Fibroblast of skin of abdomen (primary cell): ENCODE measurements at regions not wholly inside any gene's neighbourhood (a gene's known extent, or its start where the extent isn't known, plus 50 kb on each side); places are given as distances from the start of the nearest gene placed in this dataset.
"Not testable (repeated sequence)": the region's sequence is repeated elsewhere in the genome, so short reads cannot be mapped to it uniquely, and the experiment has no call there.

Source experiments
- DNase-seq: peaks from one replicate; pipeline ENCODE4 v3.0.0-alpha.2; 2013

DNA sequence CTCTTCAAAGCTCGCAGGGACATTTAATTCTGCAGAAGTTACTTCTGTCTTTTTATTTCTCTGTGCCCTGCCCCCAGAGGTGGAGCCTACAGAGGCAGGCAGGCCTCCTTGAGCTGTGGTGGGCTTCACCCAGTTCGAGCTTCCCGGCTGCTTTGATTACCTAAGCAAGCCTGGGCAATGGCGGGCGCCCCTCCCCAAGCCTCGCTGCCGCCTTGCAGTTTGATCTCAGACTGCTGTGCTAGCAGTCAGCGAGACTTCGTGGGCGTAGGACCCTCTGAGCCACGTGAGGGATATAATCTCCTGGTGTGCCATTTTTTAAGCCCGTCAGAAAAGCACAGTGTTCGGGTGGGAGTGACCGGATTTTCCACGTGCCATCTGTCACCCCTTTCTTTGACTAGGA, 1322.9 kb upstream of the ACO1 start:
- not testable (repeated sequence) for DNase-seq

DNA sequence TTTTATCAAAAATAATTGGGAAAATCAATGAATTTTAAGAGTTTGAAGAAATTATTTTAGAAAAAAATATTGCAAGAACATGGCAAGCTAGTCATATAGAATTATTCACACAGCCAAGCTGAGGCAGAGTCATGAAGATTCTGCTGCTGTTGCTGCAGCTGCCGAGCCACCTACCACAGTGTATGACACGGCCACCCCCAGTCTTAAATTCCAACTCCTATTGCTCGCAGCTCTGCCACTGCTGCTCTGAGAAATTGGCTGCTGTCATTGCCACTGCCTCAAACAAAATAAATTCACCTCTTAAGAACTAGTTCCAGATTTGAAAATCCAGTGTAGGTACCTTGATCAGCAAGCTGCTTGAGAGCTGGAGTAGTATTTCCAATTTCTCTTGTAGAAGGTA, 1318.8 kb upstream of the ACO1 start:
- DNase-seq: no peak

DNA sequence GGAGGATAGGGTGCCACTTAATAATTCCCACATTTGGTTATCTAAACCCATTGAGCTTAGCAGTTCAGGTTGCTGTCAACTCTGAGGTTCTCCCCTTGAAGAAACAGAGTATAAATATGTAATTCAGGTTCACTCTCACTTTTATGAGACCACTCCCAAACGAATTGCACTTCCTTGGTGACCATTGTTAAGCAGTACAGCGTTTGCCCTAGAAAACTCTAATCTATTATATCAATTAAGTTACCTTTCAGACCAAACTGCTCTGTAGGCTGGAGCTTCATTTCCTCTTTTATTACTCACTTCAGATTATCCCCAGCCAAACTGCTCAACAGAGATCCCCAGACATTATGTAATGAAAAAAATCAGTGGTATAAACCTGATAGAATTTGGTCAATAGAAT, 1317.0 kb upstream of the ACO1 start:
- no peak for DNase-seq

DNA sequence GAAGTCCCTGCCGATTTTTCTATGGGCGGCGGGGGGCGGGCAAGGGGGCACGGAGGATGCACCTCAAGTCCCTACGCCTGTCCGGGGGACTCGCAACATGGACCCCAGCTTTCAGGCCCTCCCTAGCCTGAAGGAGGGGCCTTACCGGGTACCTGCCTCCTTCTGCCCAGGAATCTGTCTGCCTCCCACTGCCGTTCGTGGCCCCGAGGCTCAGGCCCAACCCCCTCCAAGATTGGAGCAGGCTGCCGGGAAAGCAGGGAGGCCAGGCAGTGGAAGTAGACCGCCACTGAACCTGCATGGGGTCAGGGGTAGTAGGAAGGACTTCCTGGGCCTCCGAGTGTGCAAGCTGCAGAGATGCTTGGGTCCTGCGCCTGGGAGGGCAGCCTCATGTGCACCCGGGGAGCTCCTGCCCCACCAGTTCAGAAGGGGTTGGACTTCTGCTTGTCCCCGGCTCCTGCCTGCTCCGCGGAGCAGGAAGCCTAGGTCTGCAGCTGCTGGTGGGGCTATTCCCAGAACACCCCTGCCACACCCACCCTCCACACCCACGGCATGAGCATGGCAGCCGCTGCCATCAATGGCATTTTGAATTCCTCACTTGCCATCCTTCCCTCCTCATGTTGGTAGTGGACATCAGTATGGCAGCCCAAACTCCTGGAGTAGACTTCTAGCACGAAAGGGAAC, 1312.7 kb upstream of the ACO1 start:
- DNase-seq: no peak

DNA sequence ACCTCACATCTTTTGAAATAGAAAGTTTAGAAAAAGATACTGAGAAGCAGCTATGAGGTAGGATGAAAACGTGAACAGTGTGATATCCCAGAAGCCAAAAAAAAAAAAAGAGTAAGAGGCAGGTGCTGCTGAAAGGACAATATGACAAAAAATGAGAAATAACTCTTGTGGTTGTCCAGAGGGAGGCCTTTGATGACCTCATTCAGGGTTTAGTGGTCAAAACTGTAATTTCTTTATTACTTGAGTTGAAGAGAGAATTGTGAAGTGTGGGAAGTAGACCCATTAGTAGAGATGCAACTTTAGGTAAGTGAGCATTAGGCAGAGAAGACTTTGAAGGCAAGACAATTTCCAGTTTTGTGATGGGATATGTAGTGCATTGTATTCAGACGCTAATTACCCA, 1306.3 kb upstream of the ACO1 start:
- DNase-seq: no peak

DNA sequence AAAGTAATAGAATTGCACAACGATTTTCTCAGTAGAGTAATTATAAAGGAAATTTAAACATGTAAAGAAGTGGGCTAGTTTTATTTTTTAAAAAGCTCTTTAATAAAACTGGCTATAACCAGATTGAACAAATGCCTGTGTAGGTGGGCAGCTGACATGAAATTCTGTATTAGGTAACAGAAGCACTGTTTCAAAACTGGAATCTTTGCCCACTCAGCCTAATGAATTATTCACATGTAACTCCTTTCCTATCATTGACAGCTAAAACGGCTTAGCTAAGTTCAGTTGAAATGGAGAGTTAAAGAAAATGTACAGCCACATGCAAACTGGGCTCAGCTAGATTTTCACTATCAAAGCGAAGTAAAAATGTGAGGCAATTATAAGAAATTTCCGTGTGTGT, 1300.1 kb upstream of the ACO1 start:
- DNase-seq: no peak

DNA sequence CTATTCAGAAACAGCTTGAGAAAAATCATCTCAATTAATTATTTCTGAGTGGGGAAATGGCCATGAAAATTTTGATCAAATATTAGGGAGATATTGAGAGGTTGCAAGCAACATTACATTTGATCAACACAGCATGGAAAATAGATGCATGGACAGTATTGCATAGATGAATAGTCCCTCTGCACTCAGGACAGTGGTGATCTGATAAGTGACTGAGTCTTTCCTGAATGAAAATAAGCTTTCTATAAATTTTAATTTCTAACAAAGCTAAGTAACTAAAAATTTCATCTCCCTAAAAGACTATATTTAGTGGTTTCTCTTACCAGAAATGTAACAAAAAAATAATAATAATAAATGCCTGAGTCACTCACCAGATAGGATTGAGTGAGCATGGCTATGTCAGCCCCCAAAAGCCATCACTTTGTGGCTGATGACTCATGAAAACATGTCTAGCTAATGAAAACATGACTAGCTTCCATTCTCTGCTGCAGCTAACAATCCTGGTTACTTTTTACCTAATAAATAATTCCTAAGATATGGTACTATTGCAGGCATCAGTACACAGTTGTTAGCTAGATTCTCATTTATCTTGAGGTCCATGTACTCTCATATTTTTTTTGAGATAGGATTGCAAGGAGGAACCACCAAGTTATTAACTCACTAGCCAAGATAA, 1294.8 kb upstream of the ACO1 start:
- DNase-seq: peak; percentile 44

DNA sequence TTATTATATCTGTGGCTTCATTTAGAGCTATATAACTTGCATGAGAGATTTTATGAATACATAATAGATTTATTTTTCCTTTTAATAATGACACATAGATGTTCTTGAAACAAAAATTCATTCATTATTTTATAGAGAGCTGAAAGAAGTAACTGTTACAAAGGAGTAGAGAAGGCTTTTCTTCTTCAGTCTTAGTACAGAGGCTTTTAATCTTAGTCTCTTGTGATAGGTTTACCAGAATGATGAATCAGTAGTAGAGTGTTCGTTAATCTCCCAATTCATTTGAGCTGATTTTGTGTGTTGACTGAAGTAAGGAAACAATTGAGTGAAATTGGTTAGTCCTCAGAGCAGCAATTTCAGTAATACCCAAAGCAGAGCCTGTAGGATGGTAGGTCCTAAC, 1284.1 kb upstream of the ACO1 start:
- DNase-seq: no peak

DNA sequence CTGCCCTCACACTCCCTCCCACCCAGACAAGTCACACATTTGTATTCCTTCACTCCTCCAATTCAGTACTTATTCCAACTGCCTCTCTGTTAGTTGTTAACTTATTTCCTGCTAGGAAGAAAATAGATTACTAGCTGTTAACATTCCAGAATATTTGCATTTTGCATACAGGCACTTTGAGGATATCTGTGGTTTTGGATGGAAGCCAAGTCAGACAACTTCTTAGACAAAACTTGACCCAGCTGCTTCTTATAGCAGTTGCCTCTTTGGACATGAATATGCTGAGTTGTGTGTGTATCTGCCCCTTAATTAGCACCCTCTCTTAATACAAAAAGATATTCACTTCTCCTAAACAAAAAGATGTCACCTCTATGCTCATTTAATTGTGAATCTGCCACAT, 1280.6 kb upstream of the ACO1 start:
- peak; percentile 44 for DNase-seq

DNA sequence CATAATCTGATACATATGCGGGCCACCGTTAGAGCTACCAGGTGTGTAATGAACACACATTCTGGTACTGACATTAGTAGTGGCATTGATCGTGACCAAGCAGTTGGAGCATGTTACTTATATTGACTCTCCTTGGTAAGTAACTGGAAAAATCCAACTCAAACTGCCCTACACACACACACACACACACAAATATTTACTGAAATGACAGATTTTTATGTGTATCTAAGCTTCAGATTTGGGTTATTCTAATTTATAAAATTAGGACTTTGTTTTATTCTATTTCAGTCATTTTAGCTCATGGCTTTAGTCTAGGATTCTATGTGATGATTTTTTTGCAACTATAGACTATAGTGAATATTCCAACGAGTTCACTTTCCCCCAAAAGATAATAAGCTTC, 1280.2 kb upstream of the ACO1 start:
- no peak for DNase-seq

DNA sequence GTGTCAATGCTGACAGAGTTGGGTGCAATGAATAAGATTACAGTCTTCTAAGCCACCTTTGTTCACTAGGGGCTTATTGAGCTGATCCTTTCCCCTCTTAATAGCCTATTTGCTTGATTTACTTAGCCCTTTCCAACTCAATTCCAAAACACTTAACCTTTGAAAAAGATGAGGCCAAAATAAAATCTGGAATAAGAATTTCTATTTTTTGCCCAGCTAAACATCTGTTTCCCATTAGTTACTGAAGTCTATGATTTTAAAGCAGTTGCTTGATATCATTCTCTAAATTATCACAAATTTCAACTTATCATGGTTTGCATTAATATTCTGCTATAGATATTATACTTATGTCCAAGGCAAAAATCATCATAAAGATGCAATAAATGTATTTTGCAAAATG, 1272.0 kb upstream of the ACO1 start:
- DNase-seq: no peak

DNA sequence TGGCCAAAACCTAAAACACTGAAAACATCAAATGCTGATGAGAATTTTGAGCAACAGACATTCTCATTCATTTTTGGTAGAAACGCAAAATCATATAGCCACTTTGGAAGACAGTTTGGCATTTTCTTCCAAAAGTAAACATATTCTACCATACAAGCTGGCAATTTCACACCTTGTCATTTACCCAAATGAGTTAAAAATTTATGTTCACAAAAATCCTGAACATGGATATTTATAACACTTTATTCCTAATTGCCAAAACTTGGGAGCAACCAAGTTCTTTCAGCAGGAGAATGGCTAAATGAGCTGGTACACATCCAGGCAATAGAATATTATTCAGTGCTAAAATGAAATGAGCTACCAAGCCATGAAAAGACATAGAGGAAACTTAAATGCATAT, 1270.1 kb upstream of the ACO1 start:
- no peak for DNase-seq

DNA sequence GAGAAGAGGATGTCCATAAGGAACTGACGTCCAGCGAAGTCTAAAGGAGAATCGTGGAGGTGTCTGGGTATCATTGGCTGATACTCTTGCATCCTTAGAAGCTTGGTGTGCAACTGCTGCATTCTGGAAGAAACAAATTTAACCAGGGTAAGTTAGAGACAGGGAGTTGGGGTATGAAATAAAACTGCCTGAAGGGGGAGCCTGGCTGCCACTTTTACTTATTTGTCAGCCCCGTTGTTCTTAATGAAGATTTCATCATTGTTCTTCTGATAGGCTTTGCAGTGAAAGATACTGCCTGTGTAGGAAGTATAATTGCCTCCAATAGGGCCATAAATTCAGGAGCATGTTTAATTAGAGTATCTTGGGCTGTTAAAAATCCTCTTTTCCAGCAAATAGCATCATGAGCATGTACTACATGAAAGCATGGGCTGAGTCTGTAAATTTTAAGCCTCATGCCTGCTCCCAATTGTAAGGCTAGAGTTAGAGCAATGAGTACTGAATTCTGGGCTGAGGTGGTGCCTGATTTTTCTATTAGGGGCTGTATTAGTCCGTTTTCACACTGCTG, 1264.5 kb upstream of the ACO1 start:
- DNase-seq: peak; percentile 15

DNA sequence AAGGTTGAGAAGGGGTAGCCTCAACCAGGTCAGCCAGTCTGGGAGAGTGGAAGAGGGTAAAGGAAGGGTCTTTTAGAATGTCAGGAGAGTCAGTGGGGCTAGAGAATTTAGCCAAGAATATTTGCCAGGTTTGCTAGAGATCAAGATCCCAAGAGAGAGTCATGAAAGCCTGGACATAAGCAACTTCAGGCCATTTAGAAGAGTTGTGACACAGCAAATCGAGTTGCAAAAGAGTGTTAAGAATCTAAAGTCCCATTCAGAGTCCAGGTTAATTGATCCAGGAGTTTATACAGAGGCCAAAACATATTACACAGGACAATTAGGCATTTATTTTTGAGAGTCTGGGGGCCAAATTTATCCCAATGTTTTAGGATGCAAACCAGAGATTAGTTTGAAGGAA, 1260.1 kb upstream of the ACO1 start:
- DNase-seq: no peak

DNA sequence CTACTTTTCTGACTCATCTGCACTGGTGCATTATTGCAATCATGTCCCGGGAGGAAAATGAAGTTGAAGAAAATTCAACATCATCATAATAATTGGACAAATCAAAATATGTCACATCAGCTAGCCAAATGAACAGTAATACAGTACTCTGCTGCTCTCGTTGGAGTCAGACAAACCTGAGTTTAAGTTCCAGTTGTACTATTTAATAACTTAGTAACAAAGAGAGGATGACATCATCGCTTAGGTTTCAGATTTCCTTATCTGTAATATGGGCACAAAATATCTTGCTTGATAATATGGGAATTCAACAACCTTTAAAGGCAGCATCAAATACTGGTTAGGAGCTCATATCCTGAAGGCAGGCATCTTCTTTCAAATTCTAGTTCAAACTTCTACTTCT, 1248.9 kb upstream of the ACO1 start:
- no peak for DNase-seq

DNA sequence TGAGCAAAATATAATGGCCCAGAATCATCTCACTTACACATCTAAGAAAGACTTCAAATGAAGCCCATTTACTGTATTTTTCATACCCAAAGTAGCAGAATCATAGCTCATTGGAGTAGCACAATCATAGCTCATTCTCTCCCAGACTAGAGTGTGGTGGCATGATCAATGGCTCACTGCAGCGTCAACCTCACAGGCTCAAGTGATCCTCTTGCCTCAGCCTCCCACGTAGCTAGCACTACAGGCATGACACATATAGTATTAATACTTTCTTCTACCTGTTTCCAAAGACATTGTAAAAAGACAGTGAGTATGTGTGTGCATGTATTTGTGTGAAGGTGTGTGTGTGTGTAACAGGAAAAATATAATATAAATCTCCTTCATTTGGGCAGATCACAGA, 1247.9 kb upstream of the ACO1 start:
- no peak for DNase-seq

DNA sequence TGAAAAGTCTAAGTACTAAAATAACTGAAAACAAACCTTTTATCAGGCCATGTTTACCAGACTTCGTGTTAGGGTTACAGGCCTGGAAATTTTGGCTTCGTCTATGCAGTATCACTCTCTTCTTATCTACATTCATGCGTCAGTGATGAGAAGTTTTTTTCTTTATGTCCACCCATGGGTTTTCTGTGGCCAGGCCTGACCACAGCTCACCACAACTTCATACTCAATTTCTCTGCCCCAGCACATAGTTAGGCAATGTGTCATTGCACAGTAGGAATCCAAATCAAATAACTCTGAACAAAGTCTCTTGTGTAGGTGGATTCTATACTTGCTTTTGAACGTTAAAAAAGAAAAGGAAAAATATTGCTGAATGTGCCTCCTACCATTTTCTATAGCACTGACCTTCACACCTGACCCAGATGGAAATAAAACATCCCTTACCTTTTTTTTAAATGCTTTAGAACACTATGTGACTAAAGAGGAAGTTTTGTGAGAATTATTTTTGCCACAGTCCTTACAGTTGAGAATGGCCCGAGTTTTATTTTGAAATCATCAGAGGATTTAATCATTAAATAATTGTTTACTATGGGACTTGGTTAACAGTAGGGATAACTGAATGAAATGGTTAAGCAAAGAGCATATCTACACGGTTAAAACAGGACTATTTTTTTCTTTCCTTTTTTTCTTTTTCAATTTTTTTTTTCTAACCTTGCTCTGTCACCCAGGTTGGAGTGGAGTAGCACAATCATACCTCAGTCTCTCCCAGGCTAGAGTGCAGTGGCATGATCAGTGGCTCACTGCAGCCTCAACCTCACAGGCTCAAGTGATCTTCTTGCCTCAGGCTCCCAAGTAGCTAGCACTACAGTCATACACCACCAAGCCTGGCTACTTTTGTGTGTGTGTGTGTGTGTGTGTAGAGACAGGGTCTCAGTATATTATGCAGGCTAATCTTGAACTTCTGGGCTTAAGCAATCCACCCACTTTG, 1247.0 kb upstream of the ACO1 start:
- DNase-seq: peak; percentile 85

DNA sequence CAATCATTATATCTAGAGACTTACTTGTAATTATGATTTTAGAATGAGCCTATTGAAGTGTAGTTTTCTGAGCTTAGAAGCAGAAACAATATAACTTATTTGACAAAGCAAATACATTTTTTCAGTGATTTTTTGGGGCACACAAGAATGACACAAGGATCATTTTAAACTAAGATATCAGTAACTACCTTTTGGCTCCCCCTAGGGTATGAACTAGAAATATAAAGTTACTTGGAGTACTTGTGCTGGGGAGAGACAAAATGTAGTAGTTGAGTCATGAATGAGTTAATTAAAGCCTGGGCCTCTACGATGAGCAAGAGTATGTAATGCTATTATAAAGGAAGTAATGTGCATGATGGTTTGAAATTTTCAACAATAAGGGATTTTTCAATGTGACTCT, 1244.1 kb upstream of the ACO1 start:
- peak; percentile 30 for DNase-seq

DNA sequence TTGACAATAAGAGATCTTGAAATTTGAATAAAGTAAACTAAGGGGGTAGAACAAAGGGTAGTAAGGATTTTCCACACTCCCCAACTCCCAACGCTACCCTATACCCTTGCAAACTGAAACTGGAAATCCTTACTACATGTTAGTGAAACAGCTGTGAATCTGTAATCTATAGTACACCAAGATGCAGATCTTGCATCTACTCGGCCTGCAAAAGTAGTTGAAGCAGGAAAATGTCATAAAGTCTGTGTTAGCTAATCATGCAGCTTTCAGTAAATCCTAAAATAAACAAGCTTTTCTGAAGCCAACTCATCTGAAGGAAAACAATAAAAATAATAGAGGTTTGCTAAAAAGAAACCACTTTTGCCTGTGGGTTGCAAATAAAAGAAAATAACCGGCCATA, 1242.0 kb upstream of the ACO1 start:
- no peak for DNase-seq

DNA sequence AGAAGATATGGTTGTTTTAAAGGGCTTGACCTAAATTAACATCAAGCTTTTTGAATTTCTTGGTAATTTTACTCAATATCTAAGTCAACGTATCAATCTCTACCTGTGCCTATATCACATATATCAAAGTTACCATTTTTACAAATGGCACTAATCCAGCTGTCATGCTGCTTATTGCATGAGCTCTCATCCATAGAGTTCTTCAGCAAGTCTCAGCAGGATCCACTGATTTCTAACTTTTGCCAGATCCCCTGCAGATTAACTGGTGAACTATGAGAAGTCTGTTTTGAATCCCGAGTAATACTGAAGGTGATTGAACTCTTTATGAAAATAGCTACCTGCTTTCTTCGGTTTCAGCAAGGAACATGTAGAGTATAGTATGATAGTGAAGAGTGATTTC, 1239.8 kb upstream of the ACO1 start:
- no peak for DNase-seq

DNA sequence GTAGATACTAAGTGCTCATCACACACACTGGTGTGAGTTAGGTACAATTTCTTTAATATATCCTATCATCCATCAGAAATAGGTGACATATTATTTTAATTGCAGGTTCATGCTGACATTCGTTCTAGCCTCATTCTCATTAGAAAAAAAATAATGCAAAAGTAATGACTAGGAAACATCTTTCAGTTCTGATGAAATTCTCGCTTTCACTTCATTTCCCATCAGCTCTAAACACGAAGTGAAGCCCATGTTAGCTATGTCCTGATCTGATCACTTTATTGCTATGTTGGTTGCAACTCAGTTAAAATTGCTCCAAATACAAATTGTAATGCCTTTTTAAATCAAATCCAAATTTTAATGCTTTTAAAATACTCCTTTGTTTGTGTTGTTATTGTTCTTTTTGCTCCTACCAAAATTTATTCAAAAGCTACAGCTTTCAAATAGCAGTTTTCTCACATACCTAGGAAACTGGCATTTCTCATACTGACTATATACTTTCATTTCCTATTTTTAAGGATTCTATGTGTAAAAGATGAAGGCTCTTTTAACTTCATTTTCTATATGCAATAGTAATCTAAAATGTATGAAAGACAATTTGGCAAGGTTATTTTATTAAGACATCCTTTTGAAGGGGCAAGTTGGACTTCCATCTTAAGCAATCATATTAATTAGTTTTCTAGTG, 1237.8 kb upstream of the ACO1 start:
- no peak for DNase-seq

DNA sequence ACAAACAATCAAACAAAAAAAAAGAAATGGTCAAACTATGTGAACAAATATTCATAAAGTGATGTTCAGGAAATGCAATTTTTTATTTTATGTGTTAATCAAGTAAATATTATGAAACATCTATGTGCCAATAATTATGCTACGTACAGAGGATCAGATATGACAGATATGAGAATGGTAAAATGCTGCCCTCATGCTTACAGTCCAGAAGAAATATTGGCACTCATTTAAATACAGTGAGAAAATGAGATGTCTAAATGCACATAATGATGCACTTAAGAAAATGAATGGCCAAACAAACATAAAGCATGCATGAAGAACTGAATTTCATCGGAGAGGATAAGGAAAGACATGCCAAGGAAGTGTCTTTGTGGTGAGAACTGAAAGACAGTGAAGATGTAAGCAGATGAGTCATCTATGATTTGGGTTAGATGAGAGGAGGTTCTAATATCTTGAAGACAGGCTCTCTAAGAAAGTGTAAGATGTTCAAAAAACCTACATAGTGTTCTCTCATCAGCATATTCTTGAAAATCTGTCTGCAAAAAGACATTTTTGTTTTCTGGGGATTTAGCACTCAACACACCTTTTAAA, 1231.1 kb upstream of the ACO1 start:
- DNase-seq: peak; percentile 5
